GM23248 (cell line): ENCODE measurements at regions not wholly inside any gene's neighbourhood (a gene's known extent, or its start where the extent isn't known, plus 50 kb on each side); places are given as distances from the start of the nearest gene placed in this dataset.

ENCODE experiments used
- DNase-seq: peaks from one replicate; pipeline ENCODE4 v3.0.0-alpha.2; 2015
- H2AFZ ChIP-seq: fragments of 200-600 bp; sonication (generic); 2 replicates; pipeline ENCODE4 v1.6.1; 2016; ENCODE audit warnings: antibody characterized with exemption
- H3F3A ChIP-seq: fragments of 200-600 bp; sonication (generic); 2 replicates; pipeline ENCODE4 v1.6.1; 2016; ENCODE audit warnings: mild to moderate bottlenecking, antibody characterized with exemption, mixed run types; ENCODE audit not compliant: insufficient read depth
- H3K27ac ChIP-seq: fragments of 200-600 bp; sonication (generic); 2 replicates; pipeline ENCODE4 v1.5.1; 2016; ENCODE audit warnings: mild to moderate bottlenecking
- H3K27me3 ChIP-seq: fragments of 200-600 bp; sonication (generic); replicated peaks from 2 replicates; pipeline ENCODE4 v1.6.1; 2016; ENCODE audit warnings: mild to moderate bottlenecking; ENCODE audit not compliant: insufficient read depth
- H3K36me3 ChIP-seq: fragments of 200-600 bp; sonication (generic); 2 replicates; pipeline ENCODE4 v1.6.1; 2016; ENCODE audit warnings: low read depth, mild to moderate bottlenecking
- H3K4me1 ChIP-seq: fragments of 200-600 bp; sonication (generic); 2 replicates; pipeline ENCODE4 v1.6.1; 2016; ENCODE audit warnings: mild to moderate bottlenecking; ENCODE audit not compliant: insufficient read depth
- H3K4me2 ChIP-seq: fragments of 200-600 bp; sonication (generic); one replicate; pipeline ENCODE4 v1.6.1; 2016; ENCODE audit warnings: mild to moderate bottlenecking; ENCODE audit not compliant: unreplicated experiment
- H3K4me3 ChIP-seq: fragments of 200-600 bp; sonication (generic); 2 replicates; pipeline ENCODE4 v1.5.1; 2016; ENCODE audit warnings: mild to moderate bottlenecking
- H3K79me2 ChIP-seq: fragments of 200-600 bp; sonication (generic); 2 replicates; pipeline ENCODE4 v1.6.1; 2016; ENCODE audit warnings: mild to moderate bottlenecking; ENCODE audit not compliant: insufficient read depth
- H3K9ac ChIP-seq: fragments of 200-600 bp; sonication (generic); 2 replicates; pipeline ENCODE4 v1.6.1; 2016; ENCODE audit warnings: mild to moderate bottlenecking
- H3K9me2 ChIP-seq: fragments of 200-600 bp; sonication (generic); 2 replicates; pipeline ENCODE4 v1.6.1; 2016; ENCODE audit warnings: mixed run types, mild to moderate bottlenecking, moderate library complexity; ENCODE audit not compliant: insufficient read depth
- H3K9me3 ChIP-seq: fragments of 200-600 bp; sonication (generic); one replicate; pipeline ENCODE4 v1.6.1; 2017; ENCODE audit warnings: low read depth
- H4K20me1 ChIP-seq: fragments of 200-600 bp; sonication (generic); 2 replicates; pipeline ENCODE4 v1.6.0; 2016; ENCODE audit not compliant: insufficient read depth
- EZH2 ChIP-seq: fragments of 200-600 bp; sonication (generic); IDR thresholded peaks from 2 replicates; pipeline ENCODE4 v1.6.1; 2018; ENCODE audit warnings: antibody characterized with exemption, mild to moderate bottlenecking; ENCODE audit not compliant: insufficient read depth, poor library complexity, severe bottlenecking
- EZH2phosphoT487 ChIP-seq: fragments of 200-600 bp; sonication (generic); IDR thresholded peaks from 2 replicates; pipeline ENCODE4 v1.6.1; 2018; ENCODE audit warnings: antibody characterized with exemption, moderate library complexity, mild to moderate bottlenecking, low read depth; ENCODE audit not compliant: insufficient read depth
- whole genome bisulfite sequencing, 2 experiments: methylation state at CpG; one replicate each; pipeline ENCODE4 v1.1.6; 2015 to 2017; ENCODE audit warnings: low lambda C conversion rate in 2 of 2, low coverage in 1 of 2; ENCODE audit errors: missing lambda C conversion rate in 2 of 2; 5-methylcytosine and 5-hydroxymethylcytosine counted together
- in situ Hi-C: fragments of 300-500 bp; cut with MboI; formaldehyde crosslinking; loops from 2 replicates; pipeline ENCODE4 v1.15.0; 2020

GRCh38 chr1:59029411-59030167 lies 245.7 kb upstream of the JUN start:
- H2AFZ ChIP-seq = no peak overlapping the region
- no peak overlapping the region for H3K27ac ChIP-seq
- no peaks in the 10 kb centered on the region for H3K9me3 ChIP-seq
- no peaks in the 10 kb centered on the region for H3K79me2 ChIP-seq
- no peak overlapping the region for H3K9ac ChIP-seq
- no peaks in the 10 kb centered on the region for H3K36me3 ChIP-seq
- H3K9me2 ChIP-seq = peaks cover 3% of the 10 kb centered on the region; the same call in 1 of the 2 replicates
- H3K4me1 ChIP-seq = peaks cover 38% of the 10 kb centered on the region
- H4K20me1 ChIP-seq = no peaks in the 10 kb centered on the region
- 81 to 86% methylated on average over 5 of the region's 5 CpGs for whole genome bisulfite sequencing, 2 experiments
- no peak for DNase-seq
- no peak overlapping the region for H3K4me2 ChIP-seq
- H3K27me3 ChIP-seq = no peaks in the 10 kb centered on the region
- no peak overlapping the region for H3K4me3 ChIP-seq
- in situ Hi-C loops = no loop called here
- peaks cover 26% of the 10 kb centered on the region for H3F3A ChIP-seq
- TF ChIP-seq EZH2phosphoT487 = no peak
- TF ChIP-seq EZH2 = no peak

GRCh38 chr1:59032228-59032627 lies 248.4 kb upstream of the JUN start:
- H3K9me2 ChIP-seq = peaks cover 3% of the 10 kb centered on the region; the same call in 1 of the 2 replicates
- 96% methylated on average over 2 of the region's 2 CpGs for WGBS, 2 experiments
- in situ Hi-C loops = no loop called here

GRCh38 chr1:59033761-59034160 lies 249.9 kb upstream of the JUN start:
- H3K4me1 ChIP-seq = peaks cover 5% of the 10 kb centered on the region; the same call in 1 of the 2 replicates
- no peaks in the 10 kb centered on the region for H3K9me3 ChIP-seq
- in situ Hi-C loops = no loop called here
- no peaks in the 10 kb centered on the region for H3K36me3 ChIP-seq
- H2AFZ ChIP-seq = no peak overlapping the region
- TF ChIP-seq EZH2phosphoT487 (no peak), EZH2 (no peak)
- H4K20me1 ChIP-seq = no peaks in the 10 kb centered on the region
- H3K4me2 ChIP-seq = no peak overlapping the region
- 93 to 95% methylated on average over 4 of the region's 4 CpGs for WGBS, 2 experiments
- no peak overlapping the region for H3K9ac ChIP-seq
- H3K4me3 ChIP-seq = no peak overlapping the region
- no peaks in the 10 kb centered on the region for H3K9me2 ChIP-seq
- H3K79me2 ChIP-seq = no peaks in the 10 kb centered on the region
- H3K27me3 ChIP-seq = no peaks in the 10 kb centered on the region
- H3K27ac ChIP-seq = no peak overlapping the region
- DNase-seq = no peak
- no peaks in the 10 kb centered on the region; the same call in 1 of the 2 replicates for H3F3A ChIP-seq

More at GRCh38 chr1:59032228-59032627, 248.4 kb upstream of the JUN start:
- no peaks in the 10 kb centered on the region for H3K79me2 ChIP-seq
- no peak overlapping the region for H2AFZ ChIP-seq
- H3K9me3 ChIP-seq = no peaks in the 10 kb centered on the region
- no peak for DNase-seq
- no peaks in the 10 kb centered on the region for H3K36me3 ChIP-seq
- peaks cover 11% of the 10 kb centered on the region for H3K4me1 ChIP-seq
- TF ChIP-seq EZH2 (no peak), EZH2phosphoT487 (no peak)
- no peak overlapping the region for H3K27ac ChIP-seq
- no peak overlapping the region for H3K4me2 ChIP-seq
- no peak overlapping the region for H3K4me3 ChIP-seq
- H3F3A ChIP-seq = peaks cover under 1% of the 10 kb centered on the region; the same call in 1 of the 2 replicates
- no peaks in the 10 kb centered on the region for H3K27me3 ChIP-seq
- H3K9ac ChIP-seq = no peak overlapping the region
- H4K20me1 ChIP-seq = no peaks in the 10 kb centered on the region

GRCh38 chr1:59034925-59035324 lies 251.1 kb upstream of the JUN start:
- Histone ChIP-seq H3K27me3 (no peaks in the 10 kb centered on the region), H3K9me2 (no peaks in the 10 kb centered on the region), H3K4me2 (no peak overlapping the region), H4K20me1 (no peaks in the 10 kb centered on the region), H3K79me2 (no peaks in the 10 kb centered on the region), H3K9me3 (no peaks in the 10 kb centered on the region), H3K9ac (no peak overlapping the region), H3F3A (no peaks in the 10 kb centered on the region; the same call in 1 of the 2 replicates), H3K4me1 (peaks cover 2% of the 10 kb centered on the region; the same call in 1 of the 2 replicates), H3K27ac (no peak overlapping the region), H2AFZ (no peak overlapping the region), H3K36me3 (no peaks in the 10 kb centered on the region), H3K4me3 (no peak overlapping the region)
- TF ChIP-seq EZH2phosphoT487 (no peak), EZH2 (no peak)
- no peak for DNase-seq
- in situ Hi-C loops = no loop called here
- 79 to 83% methylated on average over 10 of the region's 10 CpGs for WGBS, 2 experiments
